ENCODE measurements at regions not wholly inside any gene's neighbourhood (a gene's known extent, or its start where the extent isn't known, plus 50 kb on each side); places are given as distances from the start of the nearest gene placed in this dataset.

- H3K14ac ChIP-seq (replicated peaks; ENCODE audit: low read depth, low read length) = 0 out of 2 replicates have a peak overlapping the region, but pooled peaks have one; percentile 10
- H3K4ac ChIP-seq (ENCODE audit: low read depth, low read length) = no peak overlapping the region
- intact Hi-C loops (cut with micrococcal nuclease) = no loop called here
- H3K9ac ChIP-seq (ENCODE audit: low read depth, low read length) = no peak overlapping the region
- no peak for ATAC-seq (ENCODE audit: low read depth)
- H2BK5ac ChIP-seq (ENCODE audit: low read depth, low read length, poor library complexity, severe bottlenecking) = no peak overlapping the region
- no peak overlapping the region for H4K5ac ChIP-seq (ENCODE audit: low read depth, low read length)
- ChIA-PET CTCF (no interaction called here), POLR2A (ENCODE audit: unreplicated experiment) (no interaction called here)
- no peak overlapping the region for H3K23ac ChIP-seq (ENCODE audit: low read depth, low read length)
- no peak for DNase-seq
- no peak overlapping the region for H4K8ac ChIP-seq (ENCODE audit: low read depth in 2 of 2, low read length in 2 of 2)
- no peaks in the 10 kb centered on the region for H3K36me3 ChIP-seq (ENCODE audit: control insufficient read depth, insufficient read depth, low read length)
- no peak overlapping the region for H2AK5ac ChIP-seq (ENCODE audit: low read depth, low read length)
- no peaks in the 10 kb centered on the region for H3K9me3 ChIP-seq (ENCODE audit: control insufficient read depth, insufficient read depth, low read length)
- H3K4me2 ChIP-seq (ENCODE audit: low read depth, low read length) = no peak overlapping the region
- no peak overlapping the region for H2BK20ac ChIP-seq (ENCODE audit: low read depth, low read length)
- H4K20me1 ChIP-seq (ENCODE audit: insufficient read depth, low read length) = no peaks in the 10 kb centered on the region
- H3K27ac ChIP-seq (ENCODE audit: insufficient read depth, low read length) = no peak overlapping the region
- H2BK120ac ChIP-seq (ENCODE audit: low read depth, low read length) = no peak overlapping the region
- H3K56ac ChIP-seq (ENCODE audit: extremely low read depth, insufficient read depth, low read length) = no peak overlapping the region
- no peak overlapping the region for H2BK15ac ChIP-seq (ENCODE audit: low read depth, low read length)
- no peak overlapping the region for H2AK9ac ChIP-seq (replicated peaks; ENCODE audit: low read depth, low read length, poor library complexity)
- no peak overlapping the region for H2AFZ ChIP-seq (replicated peaks; ENCODE audit: low read length, poor library complexity)
- no peak overlapping the region for H4K91ac ChIP-seq (ENCODE audit: insufficient read depth, low read depth, low read length)
- no peak overlapping the region for H3K4me3 ChIP-seq (ENCODE audit: insufficient read depth, low read depth, low read length)
- no peak for TF ChIP-seq ELK1 (IDR thresholded peaks at IDR 0.05; ENCODE audit: borderline replicate concordance, low read depth, low read length)
- TF ChIP-seq BHLHE40 (IDR thresholded peaks at IDR 0.05; ENCODE audit: low read depth, low read length) = no peak
- no peak for TF ChIP-seq RAD21 (IDR thresholded peaks at IDR 0.05; ENCODE audit: low read length)
- no peak for TF ChIP-seq SMC3 (IDR thresholded peaks at IDR 0.05; ENCODE audit: low read depth, low read length)
- TF ChIP-seq CEBPB (IDR thresholded peaks at IDR 0.05; ENCODE audit: low read depth, low read length) = no peak
- no peak for TF ChIP-seq USF2 (IDR thresholded peaks at IDR 0.05; ENCODE audit: low read depth, low read length)
- no peak overlapping the region for H3K18ac ChIP-seq (ENCODE audit: low read depth, low read length)
- BruUV-seq (replicated peaks) = no TSS peak
- no peaks in the 10 kb centered on the region for H3K27me3 ChIP-seq (ENCODE audit: control insufficient read depth, insufficient read depth, low read length)
- no peaks in the 10 kb centered on the region for H3K79me1 ChIP-seq (ENCODE audit: low read depth in 1 of 2, low read length in 2 of 2)
- dilution Hi-C loops (cut with HindIII; ENCODE audit: low sequenced_read_pairs, unreplicated experiment) = no loop called here
- in situ Hi-C loops (cut with MboI; ENCODE audit: low sequenced_read_pairs) = no loop called here
- H3K9me1 ChIP-seq (ENCODE audit: insufficient read depth, low read length) = peaks cover 3% of the 10 kb centered on the region
- WGBS, 2 experiments (ENCODE audit: extremely low coverage in 2 of 2, insufficient read length in 1 of 2) = no CpG with 5 or more reads among the region's 2 CpGs
- H3K4me1 ChIP-seq (ENCODE audit: control insufficient read depth, insufficient read depth, low read length) = peaks cover 2% of the 10 kb centered on the region; the same call in 1 of the 2 replicates
Measured at GRCh38 chr9:651371-651770, 190.1 kb upstream of the DMRT1 start.

Measured in IMR-90 (cell line).